A549 (cell line): ENCODE measurements at regions not wholly inside any gene's neighbourhood (a gene's known extent, or its start where the extent isn't known, plus 50 kb on each side); places are given as distances from the start of the nearest gene placed in this dataset.

Experiments
- ATOH8 ChIP-seq: fragments of 250-450 bp; sonication (Bioruptor Pico); IDR thresholded peaks from 2 replicates; pipeline ENCODE4 v1.5.0; 2020; ENCODE audit warnings: low read depth, mild to moderate bottlenecking, moderate library complexity
- CTCF ChIP-seq: fragments of >200 bp; sonication (Bioruptor Twin); formaldehyde crosslinking; IDR thresholded peaks from 3 replicates; pipeline ENCODE4 v1.5.1; 2016
- ELK1 ChIP-seq: fragments of 150-350 bp; IDR thresholded peaks from 2 replicates; pipeline ENCODE4 v1.6.1; 2014; ENCODE audit warnings: low read depth, mild to moderate bottlenecking, low read length
- HDAC2 ChIP-seq: fragments of 200-600 bp; sonication (generic); IDR thresholded peaks from 2 replicates; pipeline ENCODE4 v1.6.1; 2016
- HOXA7 ChIP-seq: fragments of 250-450 bp; sonication (Bioruptor Pico); IDR thresholded peaks from 2 replicates; pipeline ENCODE4 v1.5.0; 2020; ENCODE audit warnings: mild to moderate bottlenecking, moderate library complexity
- HOXB13 ChIP-seq: fragments of 250-450 bp; sonication (Bioruptor Pico); IDR thresholded peaks from 2 replicates; pipeline ENCODE4 v1.5.0; 2020; ENCODE audit warnings: low read depth, mild to moderate bottlenecking, moderate library complexity
- MAX ChIP-seq: IDR thresholded peaks from 2 replicates; pipeline ENCODE4 v1.6.1; 2012
- NFE2L2 ChIP-seq: fragments of 150-350 bp; conservative IDR thresholded peaks from 2 replicates; pipeline ENCODE4 v1.6.1; 2014; ENCODE audit warnings: low read length
- POLR2A ChIP-seq: IDR thresholded peaks from 2 replicates; pipeline ENCODE4 v1.6.1; 2012; ENCODE audit warnings: mild to moderate bottlenecking, low read length
- POLR2AphosphoS2 ChIP-seq: conservative IDR thresholded peaks from 2 replicates; pipeline ENCODE4 v1.6.1; 2012; ENCODE audit warnings: low read length, improper control_type of control experiment, inconsistent platforms
- RAD21 ChIP-seq, 2 experiments: fragments of >200 bp in 1 of 2; sonication (Bioruptor Twin) in 1 of 2; formaldehyde crosslinking in 1 of 2; IDR thresholded peaks in 1 of 2; conservative IDR thresholded peaks in 1 of 2; 2 replicates in 1 of 2; 3 replicates in 1 of 2; pipeline ENCODE4 v1.6.1; 2012 to 2018; ENCODE audit warnings: inconsistent platforms in 1 of 2
- RFX5 ChIP-seq: fragments of 450-650 bp; IDR thresholded peaks from 2 replicates; pipeline ENCODE4 v1.7.1; 2014; ENCODE audit warnings: antibody characterized with exemption, mild to moderate bottlenecking, moderate library complexity

- TF ChIP-seq ATOH8 (CRISPR knock-in tag) (no peak), CTCF (no peak), POLR2AphosphoS2 (no peak), ELK1 (no peak), RFX5 (no peak), MAX (no peak), HOXA7 (CRISPR knock-in tag) (no peak), RAD21 (conservative IDR thresholded peaks at IDR 0.05 in 1 of 2, IDR thresholded peaks at IDR 0.05 in 1 of 2) (no peak), HDAC2 (no peak), HOXB13 (CRISPR knock-in tag) (no peak), NFE2L2 (no peak), POLR2A (no peak)
These were observed 437.5 kb downstream of the INSC start for GRCh38 chr11:15551901-15552851.
